Liver (tissue), 9 donors: ENCODE measurements at regions not wholly inside any gene's neighbourhood (a gene's known extent, or its start where the extent isn't known, plus 50 kb on each side); places are given as distances from the start of the nearest gene placed in this dataset. TPM values are rescaled to one million over a fixed set of nuclear protein-coding genes. Genes with fewer than 3 reads are reported as not detected.

Experiments used
- DNase-seq: peaks from one replicate; pipeline ENCODE4 v3.0.0-alpha.2; 2017; ENCODE audit warnings: low spot score
- H3K27ac ChIP-seq, 2 donors: one replicate each; pipeline ENCODE4 v1.7.0; 2013; ENCODE audit warnings: inconsistent platforms in 2 of 2, low read length in 2 of 2, control low read depth in 1 of 2, low read depth in 1 of 2, mild to moderate bottlenecking in 1 of 2
- H3K27me3 ChIP-seq, 4 donors: one replicate each; pipeline versions ENCODE4 v1.6.1 to v1.7.0; 2013; ENCODE audit warnings: low read length in 3 of 4, inconsistent platforms in 1 of 4, mild to moderate bottlenecking in 1 of 4, moderate library complexity in 1 of 4; ENCODE audit not compliant: control insufficient read depth in 4 of 4, insufficient read depth in 4 of 4
- H3K36me3 ChIP-seq, 4 donors: one replicate each; pipeline versions ENCODE4 v1.6.1 to v1.7.0; 2013; ENCODE audit warnings: low read length in 3 of 4, mild to moderate bottlenecking in 3 of 4, low read depth in 1 of 4, moderate library complexity in 1 of 4; ENCODE audit not compliant: control insufficient read depth in 4 of 4, insufficient read depth in 3 of 4
- H3K4me1 ChIP-seq, 4 donors: one replicate each; pipeline versions ENCODE4 v1.6.1 to v1.7.0; 2013; ENCODE audit warnings: low read length in 3 of 4, mild to moderate bottlenecking in 3 of 4, moderate library complexity in 1 of 4; ENCODE audit not compliant: control insufficient read depth in 4 of 4, insufficient read depth in 4 of 4
- H3K4me3 ChIP-seq, 3 donors: one replicate each; pipeline versions ENCODE4 v1.6.1 to v1.7.0; 2013; ENCODE audit warnings: low read length in 3 of 3, control low read depth in 1 of 3, low read depth in 1 of 3, mild to moderate bottlenecking in 1 of 3
- H3K9ac ChIP-seq, 2 donors: one replicate each; pipeline ENCODE4 v1.7.0; 2013; ENCODE audit warnings: low read length in 2 of 2, mild to moderate bottlenecking in 2 of 2, moderate library complexity in 2 of 2, control low read depth in 1 of 2, low read depth in 1 of 2
- H3K9me3 ChIP-seq, 4 donors: one replicate each; pipeline versions ENCODE4 v1.6.1 to v1.7.0; 2013; ENCODE audit warnings: low read length in 3 of 4; ENCODE audit not compliant: control insufficient read depth in 4 of 4
- ATF3 ChIP-seq: IDR thresholded peaks from 2 replicates; pipeline ENCODE4 v1.6.1; 2016; ENCODE audit warnings: antibody characterized with exemption
- EGR1 ChIP-seq, 2 donors: IDR thresholded peaks; 2 replicates each; pipeline ENCODE4 v1.6.1; 2016 to 2018; ENCODE audit warnings: antibody characterized with exemption in 2 of 2, low read depth in 2 of 2
- FOXA1 ChIP-seq: IDR thresholded peaks from 2 replicates; pipeline ENCODE4 v1.6.1; 2016; ENCODE audit warnings: antibody characterized with exemption
- FOXA2 ChIP-seq: IDR thresholded peaks from 2 replicates; pipeline ENCODE4 v1.6.1; 2016; ENCODE audit warnings: antibody characterized with exemption
- GABPA ChIP-seq, 2 donors: IDR thresholded peaks in 1 of 2; conservative IDR thresholded peaks in 1 of 2; 2 replicates each; pipeline ENCODE4 v1.6.1; 2016; ENCODE audit warnings: antibody characterized with exemption in 2 of 2, mild to moderate bottlenecking in 1 of 2, moderate library complexity in 1 of 2
- HNF4A ChIP-seq, 2 donors: conservative IDR thresholded peaks; 2 replicates each; pipeline ENCODE4 v1.6.1; 2016; ENCODE audit warnings: antibody characterized with exemption in 2 of 2, mild to moderate bottlenecking in 2 of 2
- HNF4G ChIP-seq: IDR thresholded peaks from 2 replicates; pipeline ENCODE4 v1.6.1; 2016; ENCODE audit warnings: antibody characterized with exemption
- JUND ChIP-seq, 2 donors: IDR thresholded peaks; 2 replicates each; pipeline ENCODE4 v1.6.1; 2016; ENCODE audit warnings: antibody characterized with exemption in 2 of 2
- NR2F2 ChIP-seq: IDR thresholded peaks from 2 replicates; pipeline ENCODE4 v1.6.1; 2016; ENCODE audit warnings: antibody characterized with exemption
- RAD21 ChIP-seq, 2 donors: IDR thresholded peaks; 2 replicates each; pipeline ENCODE4 v1.6.1; 2016; ENCODE audit warnings: antibody characterized with exemption in 2 of 2, mild to moderate bottlenecking in 2 of 2
- RXRA ChIP-seq, 2 donors: IDR thresholded peaks; 2 replicates each; pipeline ENCODE4 v1.6.1; 2017 to 2018; ENCODE audit warnings: antibody characterized with exemption in 2 of 2, mild to moderate bottlenecking in 1 of 2
- SP1 ChIP-seq: IDR thresholded peaks from 2 replicates; pipeline ENCODE4 v1.6.1; 2018; ENCODE audit warnings: antibody characterized with exemption, mild to moderate bottlenecking
- TAF1 ChIP-seq: conservative IDR thresholded peaks from 2 replicates; pipeline ENCODE4 v1.6.1; 2016; ENCODE audit warnings: antibody characterized with exemption, mild to moderate bottlenecking
- YY1 ChIP-seq: IDR thresholded peaks from 2 replicates; pipeline ENCODE4 v1.6.1; 2016; ENCODE audit warnings: antibody characterized with exemption, mild to moderate bottlenecking
- WGBS: extraction: QIAGEN DNeasy Blood & Tissue Kit; methylation state at CpG from one replicate; pipeline ENCODE4 v1.1.7; 2013; 5-methylcytosine and 5-hydroxymethylcytosine counted together
- small RNA-seq: library from RNA; depleted of rRNA; stranded (forward); fragments of <200 nt; gene quantifications from one replicate; pipeline ENCODE3, GENCODE V24; 2014
- TF ChIP-seq, protein P1 (sequence below): fragments of 150-350 bp; IDR thresholded peaks from 2 replicates; pipeline ENCODE4 v1.5.1; 2017; ENCODE audit warnings: improper control_type of control experiment, low read depth, low read length; ENCODE audit not compliant: missing input control
- TF ChIP-seq, protein P2 (sequence below): IDR thresholded peaks from 2 replicates; pipeline ENCODE4 v1.6.1; 2016; ENCODE audit warnings: antibody characterized with exemption
- TF ChIP-seq, protein P3 (sequence below): IDR thresholded peaks from 2 replicates; pipeline ENCODE4 v1.6.1; 2016; ENCODE audit warnings: antibody characterized with exemption
- TF ChIP-seq, protein P4 (sequence below): IDR thresholded peaks from 2 replicates; pipeline ENCODE4 v1.6.1; 2016; ENCODE audit warnings: antibody characterized with exemption, mild to moderate bottlenecking
- donor health status: healthy.
- donor health status: healthy.
- donor health status: healthy.
- donor health status: healthy.
- donor health status: healthy.

- WGBS: 77% methylated on average over 1 of the region's 1 CpG
- Histone ChIP-seq H3K9ac (no peak overlapping the region), H3K36me3 (no peaks in the 10 kb centered on the region), H3K4me3 (no peak overlapping the region), H3K27me3 (no peaks in the 10 kb centered on the region), H3K27ac (no peak overlapping the region), H3K4me1 (no peaks in the 10 kb centered on the region), H3K9me3 (no peaks in the 10 kb centered on the region)
- DNase-seq: no peak
- TF ChIP-seq, protein P1, sequence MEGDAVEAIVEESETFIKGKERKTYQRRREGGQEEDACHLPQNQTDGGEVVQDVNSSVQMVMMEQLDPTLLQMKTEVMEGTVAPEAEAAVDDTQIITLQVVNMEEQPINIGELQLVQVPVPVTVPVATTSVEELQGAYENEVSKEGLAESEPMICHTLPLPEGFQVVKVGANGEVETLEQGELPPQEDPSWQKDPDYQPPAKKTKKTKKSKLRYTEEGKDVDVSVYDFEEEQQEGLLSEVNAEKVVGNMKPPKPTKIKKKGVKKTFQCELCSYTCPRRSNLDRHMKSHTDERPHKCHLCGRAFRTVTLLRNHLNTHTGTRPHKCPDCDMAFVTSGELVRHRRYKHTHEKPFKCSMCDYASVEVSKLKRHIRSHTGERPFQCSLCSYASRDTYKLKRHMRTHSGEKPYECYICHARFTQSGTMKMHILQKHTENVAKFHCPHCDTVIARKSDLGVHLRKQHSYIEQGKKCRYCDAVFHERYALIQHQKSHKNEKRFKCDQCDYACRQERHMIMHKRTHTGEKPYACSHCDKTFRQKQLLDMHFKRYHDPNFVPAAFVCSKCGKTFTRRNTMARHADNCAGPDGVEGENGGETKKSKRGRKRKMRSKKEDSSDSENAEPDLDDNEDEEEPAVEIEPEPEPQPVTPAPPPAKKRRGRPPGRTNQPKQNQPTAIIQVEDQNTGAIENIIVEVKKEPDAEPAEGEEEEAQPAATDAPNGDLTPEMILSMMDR: no peak
- TF ChIP-seq RXRA (IDR thresholded peaks at IDR 0.05) (no peak), TAF1 (no peak), HNF4A (conservative IDR thresholded peaks at IDR 0.05) (no peak), FOXA2 (no peak), FOXA1 (no peak), ATF3 (no peak), YY1 (no peak), EGR1 (IDR thresholded peaks at IDR 0.05; ENCODE audit: low read depth in 2 of 2) (no peak), NR2F2 (no peak), GABPA (IDR thresholded peaks at IDR 0.05 in 1 of 2, conservative IDR thresholded peaks at IDR 0.05 in 1 of 2) (no peak), SP1 (no peak), JUND (IDR thresholded peaks at IDR 0.05) (no peak), HNF4G (no peak), RAD21 (IDR thresholded peaks at IDR 0.05) (no peak)
- TF ChIP-seq, protein P2, sequence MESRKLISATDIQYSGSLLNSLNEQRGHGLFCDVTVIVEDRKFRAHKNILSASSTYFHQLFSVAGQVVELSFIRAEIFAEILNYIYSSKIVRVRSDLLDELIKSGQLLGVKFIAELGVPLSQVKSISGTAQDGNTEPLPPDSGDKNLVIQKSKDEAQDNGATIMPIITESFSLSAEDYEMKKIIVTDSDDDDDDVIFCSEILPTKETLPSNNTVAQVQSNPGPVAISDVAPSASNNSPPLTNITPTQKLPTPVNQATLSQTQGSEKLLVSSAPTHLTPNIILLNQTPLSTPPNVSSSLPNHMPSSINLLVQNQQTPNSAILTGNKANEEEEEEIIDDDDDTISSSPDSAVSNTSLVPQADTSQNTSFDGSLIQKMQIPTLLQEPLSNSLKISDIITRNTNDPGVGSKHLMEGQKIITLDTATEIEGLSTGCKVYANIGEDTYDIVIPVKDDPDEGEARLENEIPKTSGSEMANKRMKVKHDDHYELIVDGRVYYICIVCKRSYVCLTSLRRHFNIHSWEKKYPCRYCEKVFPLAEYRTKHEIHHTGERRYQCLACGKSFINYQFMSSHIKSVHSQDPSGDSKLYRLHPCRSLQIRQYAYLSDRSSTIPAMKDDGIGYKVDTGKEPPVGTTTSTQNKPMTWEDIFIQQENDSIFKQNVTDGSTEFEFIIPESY: no peak
- TF ChIP-seq, protein P3, sequence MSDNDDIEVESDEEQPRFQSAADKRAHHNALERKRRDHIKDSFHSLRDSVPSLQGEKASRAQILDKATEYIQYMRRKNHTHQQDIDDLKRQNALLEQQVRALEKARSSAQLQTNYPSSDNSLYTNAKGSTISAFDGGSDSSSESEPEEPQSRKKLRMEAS: no peak
- TF ChIP-seq, protein P4, sequence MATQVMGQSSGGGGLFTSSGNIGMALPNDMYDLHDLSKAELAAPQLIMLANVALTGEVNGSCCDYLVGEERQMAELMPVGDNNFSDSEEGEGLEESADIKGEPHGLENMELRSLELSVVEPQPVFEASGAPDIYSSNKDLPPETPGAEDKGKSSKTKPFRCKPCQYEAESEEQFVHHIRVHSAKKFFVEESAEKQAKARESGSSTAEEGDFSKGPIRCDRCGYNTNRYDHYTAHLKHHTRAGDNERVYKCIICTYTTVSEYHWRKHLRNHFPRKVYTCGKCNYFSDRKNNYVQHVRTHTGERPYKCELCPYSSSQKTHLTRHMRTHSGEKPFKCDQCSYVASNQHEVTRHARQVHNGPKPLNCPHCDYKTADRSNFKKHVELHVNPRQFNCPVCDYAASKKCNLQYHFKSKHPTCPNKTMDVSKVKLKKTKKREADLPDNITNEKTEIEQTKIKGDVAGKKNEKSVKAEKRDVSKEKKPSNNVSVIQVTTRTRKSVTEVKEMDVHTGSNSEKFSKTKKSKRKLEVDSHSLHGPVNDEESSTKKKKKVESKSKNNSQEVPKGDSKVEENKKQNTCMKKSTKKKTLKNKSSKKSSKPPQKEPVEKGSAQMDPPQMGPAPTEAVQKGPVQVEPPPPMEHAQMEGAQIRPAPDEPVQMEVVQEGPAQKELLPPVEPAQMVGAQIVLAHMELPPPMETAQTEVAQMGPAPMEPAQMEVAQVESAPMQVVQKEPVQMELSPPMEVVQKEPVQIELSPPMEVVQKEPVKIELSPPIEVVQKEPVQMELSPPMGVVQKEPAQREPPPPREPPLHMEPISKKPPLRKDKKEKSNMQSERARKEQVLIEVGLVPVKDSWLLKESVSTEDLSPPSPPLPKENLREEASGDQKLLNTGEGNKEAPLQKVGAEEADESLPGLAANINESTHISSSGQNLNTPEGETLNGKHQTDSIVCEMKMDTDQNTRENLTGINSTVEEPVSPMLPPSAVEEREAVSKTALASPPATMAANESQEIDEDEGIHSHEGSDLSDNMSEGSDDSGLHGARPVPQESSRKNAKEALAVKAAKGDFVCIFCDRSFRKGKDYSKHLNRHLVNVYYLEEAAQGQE: no peak
These were observed 50.8 kb upstream of the PTCSC3 start for GRCh38 chr14:36227344-36227743.

Small RNA genes lying in the stretch of these regions (small RNA-seq; reads per million reads assigned to genes)
- not detected for gene RN7SKP21
